NCI-H526 treated with DMSO at 0.1 percent for 48 hours (cell line): ENCODE measurements at regions not wholly inside any gene's neighbourhood (a gene's known extent, or its start where the extent isn't known, plus 50 kb on each side); places are given as distances from the start of the nearest gene placed in this dataset.

Experiments used
- DNase-seq: peaks from one replicate; lab custom pipeline; 2025; lab: John Stamatoyannopoulos, UW

DNA sequence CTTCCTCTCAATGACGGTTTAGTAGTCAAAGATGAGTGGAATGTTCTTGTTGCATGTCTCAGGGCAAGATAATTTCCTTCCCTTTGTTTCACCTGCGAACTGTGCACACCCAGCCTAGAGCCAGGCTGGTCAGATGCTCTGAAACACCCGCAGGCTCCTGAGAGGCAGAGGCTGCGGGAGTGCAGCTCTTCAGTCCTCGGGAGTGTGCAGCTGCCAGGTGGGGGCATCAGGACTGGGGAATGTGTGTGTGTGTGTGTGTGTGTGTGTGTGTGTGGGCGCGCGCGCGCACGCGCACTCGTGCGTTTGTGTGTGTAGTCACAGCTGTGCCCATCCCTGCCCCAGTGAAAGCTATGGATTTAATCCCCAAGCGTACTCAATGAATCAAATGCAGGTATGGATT lies 136.2 kb upstream of the NTM start:
- DNase-seq = no peak

GRCh38 chr11:131235328-131236298 lies 134.8 kb upstream of the NTM start:
- no peak for DNase-seq

DNA sequence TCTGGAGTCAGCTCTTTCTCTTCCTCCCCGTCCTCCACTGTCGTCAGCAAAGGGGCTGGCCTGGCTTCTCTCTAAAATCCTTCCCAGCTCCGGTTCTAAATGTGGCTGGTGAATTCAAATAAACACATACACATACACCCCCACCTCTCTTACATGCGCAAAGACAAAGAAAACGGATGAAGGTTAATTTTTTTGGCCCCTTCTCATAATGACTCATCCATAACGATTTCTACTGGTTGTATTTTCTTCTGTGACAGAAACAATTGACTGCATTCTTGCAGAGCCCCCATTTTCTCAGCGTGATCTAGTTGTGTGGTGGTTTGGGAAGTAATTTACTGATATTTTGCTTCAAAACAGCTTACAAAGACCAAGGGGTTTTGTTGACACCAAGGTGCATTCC lies 130.0 kb upstream of the NTM start:
- DNase-seq = no peak

DNA sequence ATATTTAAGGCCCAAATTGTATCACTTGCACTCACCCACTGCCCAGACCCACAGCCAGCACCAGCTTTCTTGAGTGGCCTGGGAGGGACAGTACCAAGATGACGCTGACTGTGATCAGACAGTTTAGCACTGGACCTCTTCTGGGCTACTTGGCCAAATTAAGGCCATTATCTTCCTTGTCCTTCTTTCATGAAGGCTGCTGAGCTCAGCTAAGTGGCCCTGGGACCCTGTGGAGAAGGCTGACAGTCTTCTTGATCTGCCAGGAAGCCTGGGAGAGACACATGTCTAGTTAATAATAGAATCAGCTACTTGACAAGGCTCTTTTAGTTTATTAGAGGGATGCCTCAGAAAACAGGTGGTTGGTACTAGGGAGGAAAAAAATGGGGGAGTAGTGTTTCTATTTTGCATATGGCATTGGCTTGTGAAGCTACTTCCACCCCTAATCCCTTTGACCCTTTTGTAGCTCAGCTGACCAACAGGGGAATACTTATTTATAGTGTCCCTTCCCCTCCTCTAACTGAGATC lies 127.9 kb upstream of the NTM start:
- no peak for DNase-seq

DNA sequence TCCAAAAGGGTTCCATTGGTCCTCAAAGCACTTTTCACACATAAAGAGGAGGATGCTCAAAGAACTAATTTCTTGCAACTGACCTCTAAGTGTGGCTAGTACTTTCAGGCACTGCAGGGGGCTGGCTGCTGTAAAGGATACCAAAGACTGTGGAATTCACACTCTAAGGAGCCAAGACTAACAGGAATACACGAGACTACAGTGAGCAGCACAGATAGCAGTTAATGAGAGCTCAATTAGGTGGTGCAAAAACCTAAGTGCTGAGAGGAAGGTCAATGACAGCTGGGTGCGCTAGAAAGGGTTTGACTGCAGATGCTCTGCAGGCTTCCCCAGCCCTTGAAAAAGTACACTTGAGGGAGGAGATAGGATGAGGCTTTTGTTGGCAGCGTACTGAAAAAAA lies 124.3 kb upstream of the NTM start:
- DNase-seq = no peak

- DNase-seq = peak; percentile 76
Measured at GRCh38 chr11:131246663-131247062, 123.8 kb upstream of the NTM start.

DNA sequence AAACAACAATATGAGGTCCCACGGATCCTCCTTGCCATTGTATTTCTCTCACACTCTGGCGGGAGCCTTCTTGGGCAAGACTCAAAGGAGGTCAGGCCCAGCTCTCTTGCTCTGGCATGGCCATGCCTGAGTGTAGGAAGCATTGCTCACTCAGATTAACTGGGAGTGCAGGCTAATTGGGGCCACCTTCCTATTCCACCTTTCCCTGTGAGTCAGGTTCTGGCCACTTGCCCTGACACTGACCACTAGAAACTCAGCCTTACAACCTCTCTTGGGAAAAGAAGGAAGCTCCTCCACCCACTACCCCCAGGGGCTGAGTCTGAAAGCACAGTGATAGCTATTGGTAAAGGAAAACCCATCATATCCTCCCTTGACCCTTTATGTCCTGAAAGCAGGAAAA lies 121.8 kb upstream of the NTM start:
- no peak for DNase-seq

DNA sequence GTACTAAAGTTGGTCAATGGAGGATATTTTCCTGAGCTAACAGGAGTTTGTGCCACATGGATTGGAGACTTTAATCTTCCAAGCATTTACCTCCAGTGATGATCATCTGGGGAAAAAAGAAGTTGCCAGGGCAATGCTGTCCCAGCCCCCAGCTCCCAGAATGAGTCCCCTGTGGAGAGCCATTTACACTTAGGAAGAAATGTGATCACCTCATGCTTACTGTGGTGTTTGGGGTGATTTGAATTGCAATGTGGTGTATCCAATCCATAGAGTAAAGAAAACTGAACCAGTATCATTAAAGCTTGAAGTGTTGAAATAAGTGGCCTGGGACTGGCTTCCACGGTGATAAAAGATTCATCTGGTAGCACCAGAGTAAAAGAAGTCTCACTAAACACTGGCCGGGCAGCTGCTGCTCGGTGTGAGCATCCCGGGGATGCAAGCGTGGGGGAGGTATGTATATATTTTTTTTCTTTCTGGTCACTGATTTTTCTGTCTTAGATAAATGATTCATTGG lies 117.2 kb upstream of the NTM start:
- DNase-seq = peak; percentile 66

DNA sequence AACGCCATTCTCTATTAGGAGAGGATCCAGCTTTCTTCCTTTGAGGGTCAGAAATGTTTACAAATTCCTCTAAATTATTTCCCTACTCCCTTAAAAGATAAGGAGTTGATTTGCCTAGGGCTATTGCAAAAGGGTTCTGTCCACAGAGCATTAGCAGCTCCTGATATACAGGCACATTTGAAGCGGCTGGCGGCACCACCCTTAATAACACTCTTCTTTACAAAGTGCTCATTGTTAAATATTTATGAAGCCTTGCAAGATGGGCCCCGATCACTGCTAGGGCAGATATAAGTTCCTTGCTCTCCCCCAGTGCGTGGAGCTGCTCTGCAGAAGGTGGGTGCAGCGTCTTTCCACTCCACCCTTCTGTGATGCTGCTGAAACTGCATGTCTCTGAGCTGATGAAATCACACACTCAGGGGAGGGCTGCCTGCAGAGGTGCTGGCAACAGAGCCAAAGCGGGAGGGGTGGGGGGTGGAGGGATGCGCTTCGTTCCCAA lies 116.7 kb upstream of the NTM start:
- peak; percentile 95 for DNase-seq

GRCh38 chr11:131254254-131254653 lies 116.2 kb upstream of the NTM start:
- DNase-seq = no peak

DNA sequence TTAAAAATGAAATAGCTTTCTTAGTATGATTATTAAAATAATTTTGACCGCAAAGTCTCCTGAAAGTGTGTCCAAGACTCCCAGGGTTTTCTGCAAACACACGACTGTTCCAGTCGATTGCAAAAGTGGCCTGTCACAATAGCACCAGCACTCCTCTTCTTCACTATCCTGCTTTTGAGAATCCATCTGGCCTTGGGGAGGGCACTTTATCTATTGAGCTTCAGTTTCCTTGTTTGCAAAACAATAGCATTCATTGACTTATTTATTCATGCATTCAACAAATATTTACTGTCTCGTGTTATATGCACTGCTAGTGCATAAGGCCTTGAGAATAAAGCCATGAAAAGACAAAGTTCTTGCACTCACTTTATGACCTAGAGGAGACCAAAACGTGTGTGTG lies 96.2 kb upstream of the NTM start:
- no peak for DNase-seq

DNA sequence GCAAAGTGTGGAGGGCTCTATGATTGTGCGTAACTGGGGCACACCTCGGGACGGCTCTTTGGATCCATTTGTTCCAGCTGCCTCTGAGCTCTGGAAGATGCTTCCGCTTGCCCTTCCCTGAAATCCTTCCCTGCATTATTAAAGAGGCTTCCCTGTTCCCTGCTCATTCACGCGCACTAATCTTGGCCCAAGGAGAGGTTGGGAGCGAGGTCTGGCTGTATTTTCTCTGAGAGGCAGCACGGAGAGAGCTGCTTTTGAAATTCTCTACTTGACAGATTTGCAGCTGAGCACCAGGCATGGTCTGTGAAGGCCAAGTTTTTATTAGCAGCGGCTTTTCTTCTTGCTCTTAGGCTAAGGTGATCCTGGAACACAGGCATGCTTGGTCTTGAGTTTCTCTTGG lies 94.8 kb upstream of the NTM start:
- no peak for DNase-seq

- DNase-seq = no peak
Measured at GRCh38 chr11:131278472-131278871, 91.9 kb upstream of the NTM start.

DNA sequence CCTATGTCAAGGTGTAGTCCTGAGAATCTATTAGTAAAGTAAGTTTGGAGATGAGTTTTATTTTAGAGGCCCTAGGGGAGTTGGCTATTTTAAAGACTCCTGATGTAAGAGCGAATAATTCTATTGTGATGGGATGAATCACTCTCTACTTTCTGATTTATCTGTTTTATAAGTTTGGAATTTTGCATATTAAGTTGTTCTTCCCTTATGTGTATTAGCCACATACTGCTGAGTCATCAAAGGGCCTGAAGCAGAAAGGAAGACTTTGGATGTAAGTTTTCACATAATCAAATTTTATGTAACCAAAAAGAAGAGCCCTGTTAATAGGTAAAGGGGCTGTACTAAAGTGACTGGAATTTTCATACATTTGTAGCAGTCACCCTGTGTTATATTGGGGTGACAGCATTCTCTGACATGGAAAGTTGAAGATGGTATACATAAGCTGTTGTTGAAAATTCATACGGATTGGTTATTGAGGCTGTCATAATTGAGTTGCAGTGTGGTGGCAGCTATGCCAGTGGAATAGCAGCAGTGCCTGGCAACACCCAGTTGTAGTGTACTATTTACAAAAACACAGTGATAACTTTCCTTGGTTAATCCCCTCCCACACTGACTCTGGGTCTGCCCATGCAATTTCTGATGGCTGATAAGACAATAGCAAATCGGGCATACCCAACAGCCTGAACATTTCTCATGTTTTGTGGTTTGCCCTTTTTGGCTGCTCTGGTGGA lies 90.6 kb upstream of the NTM start:
- DNase-seq = no peak

GRCh38 chr11:131281316-131281715 lies 89.1 kb upstream of the NTM start:
- no peak for DNase-seq

GRCh38 chr11:131284041-131284440 lies 86.4 kb upstream of the NTM start:
- DNase-seq = peak; percentile 51

- no peak for DNase-seq
Measured at GRCh38 chr11:131288521-131289091, 81.8 kb upstream of the NTM start.

DNA sequence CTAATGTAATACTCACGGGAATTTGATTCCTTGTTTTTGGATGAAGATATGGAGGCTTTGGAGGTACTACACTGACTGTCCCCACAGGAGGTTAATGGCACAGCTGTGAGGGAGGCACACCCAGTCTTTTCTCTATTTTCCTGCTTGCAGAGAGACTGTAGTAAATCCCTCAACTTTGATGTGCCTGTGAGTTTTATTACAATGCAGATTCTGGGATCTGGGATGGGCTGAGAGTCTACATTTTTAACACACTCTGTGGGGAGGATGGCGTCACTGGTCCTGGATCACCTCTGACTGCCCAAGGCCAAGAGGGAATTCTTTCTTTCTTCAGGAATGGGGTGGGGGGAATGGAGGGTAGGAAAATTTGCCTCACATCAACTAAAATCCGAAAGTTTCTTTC lies 80.2 kb upstream of the NTM start:
- no peak for DNase-seq

DNA sequence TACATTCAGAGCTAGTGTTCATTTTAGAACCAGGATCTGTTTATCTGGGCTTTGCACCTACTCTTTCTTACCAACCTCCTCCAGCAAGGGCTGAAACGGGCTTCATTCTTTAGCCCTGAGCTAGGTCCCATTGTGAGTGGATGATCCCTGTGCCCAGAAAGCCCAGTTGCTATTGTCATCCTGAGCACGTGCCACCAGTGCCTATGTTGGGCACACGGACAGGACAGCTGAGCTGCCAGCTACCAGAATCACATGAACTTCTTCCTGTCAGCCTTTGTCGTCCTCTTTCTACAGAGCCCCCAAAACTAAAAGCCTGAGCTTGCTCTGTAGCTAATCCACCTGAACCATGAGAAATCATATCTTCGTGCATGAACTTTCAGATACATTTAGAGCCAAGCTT lies 74.4 kb upstream of the NTM start:
- no peak for DNase-seq

DNA sequence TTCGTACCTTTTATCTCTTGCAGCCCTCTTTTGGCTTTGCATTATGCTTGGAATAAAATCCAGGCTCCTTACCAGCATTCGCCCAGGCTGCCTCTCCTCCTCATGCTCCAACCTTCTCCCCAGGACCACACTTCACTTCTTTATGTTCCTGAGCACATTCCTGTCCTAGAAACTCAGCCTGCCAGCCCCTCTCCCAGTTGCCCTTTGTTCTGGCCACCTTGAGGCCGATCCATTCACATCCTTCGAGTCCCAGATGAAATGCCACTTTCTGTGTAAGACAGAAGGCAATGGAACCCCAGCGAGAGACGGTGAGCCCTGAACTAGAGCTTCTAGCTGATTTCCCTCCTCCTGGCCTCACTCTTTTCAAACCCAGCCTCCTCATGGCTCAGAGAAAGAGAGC lies 73.0 kb upstream of the NTM start:
- DNase-seq = no peak

GRCh38 chr11:131299598-131300438 lies 70.6 kb upstream of the NTM start:
- peak; percentile 67 for DNase-seq

DNA sequence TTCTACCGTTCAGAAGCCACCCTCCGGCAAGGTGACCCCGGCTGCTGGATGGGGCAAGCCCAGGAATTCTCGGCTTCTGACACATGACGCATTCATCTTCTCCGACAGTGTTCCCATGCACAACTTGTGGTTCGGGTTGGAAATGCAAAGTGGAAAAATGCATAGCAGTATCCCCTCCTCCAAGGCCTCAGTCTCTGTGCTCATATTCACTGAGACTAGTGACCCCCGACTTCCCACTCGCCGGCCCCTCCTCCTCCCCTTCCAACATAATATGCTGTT lies 70.0 kb upstream of the NTM start:
- peak; percentile 67 for DNase-seq
